Osteoblast (primary cell): ENCODE measurements at regions not wholly inside any gene's neighbourhood (a gene's known extent, or its start where the extent isn't known, plus 50 kb on each side); places are given as distances from the start of the nearest gene placed in this dataset.

Experiments
- DNase-seq: peaks from one replicate; pipeline ENCODE4 v3.0.0; 2011; ENCODE audit warnings: low spot score, mixed read lengths; ENCODE audit not compliant: insufficient read length; ENCODE audit errors: missing footprints
- H2AFZ ChIP-seq: 2 replicates; pipeline ENCODE4 v1.6.0; 2011; ENCODE audit warnings: mild to moderate bottlenecking, low read length
- H3K27ac ChIP-seq: 2 replicates; pipeline ENCODE4 v1.5.1; 2011; ENCODE audit warnings: mild to moderate bottlenecking, low read depth, low read length, moderate library complexity
- H3K27me3 ChIP-seq: 2 replicates; pipeline ENCODE4 v1.6.0; 2012; ENCODE audit warnings: mild to moderate bottlenecking, control low read depth, inconsistent platforms, low read length, moderate library complexity; ENCODE audit not compliant: insufficient read depth
- H3K36me3 ChIP-seq: 2 replicates; pipeline ENCODE4 v1.5.1; 2011; ENCODE audit warnings: mild to moderate bottlenecking, low read length, control low read depth, moderate library complexity; ENCODE audit not compliant: insufficient read depth
- H3K4me1 ChIP-seq: 2 replicates; pipeline ENCODE4 v1.5.1; 2011; ENCODE audit warnings: mild to moderate bottlenecking, low read length, control low read depth, moderate library complexity; ENCODE audit not compliant: insufficient read depth
- H3K4me2 ChIP-seq: 2 replicates; pipeline ENCODE4 v1.6.0; 2011; ENCODE audit warnings: mild to moderate bottlenecking, low read length; ENCODE audit not compliant: insufficient read depth
- H3K4me3 ChIP-seq: fragments of 200-600 bp; sonication (generic); 3 replicates; pipeline ENCODE4 v1.5.1; 2012; ENCODE audit warnings: mild to moderate bottlenecking, low read length, inconsistent platforms; ENCODE audit not compliant: insufficient read depth
- H3K79me2 ChIP-seq: 2 replicates; pipeline ENCODE4 v1.6.0; 2012; ENCODE audit warnings: mild to moderate bottlenecking, low read length, control low read depth, inconsistent platforms; ENCODE audit not compliant: insufficient read depth
- H3K9me3 ChIP-seq: 2 replicates; pipeline ENCODE4 v1.5.1; 2011; ENCODE audit warnings: low read depth, low read length, control low read depth
- H4K20me1 ChIP-seq: 2 replicates; pipeline ENCODE4 v1.6.0; 2012; ENCODE audit warnings: mild to moderate bottlenecking, low read length, control low read depth; ENCODE audit not compliant: insufficient read depth
- CTCF ChIP-seq: IDR thresholded peaks from 2 replicates; pipeline ENCODE4 v1.5.1; 2011; ENCODE audit warnings: mild to moderate bottlenecking, low read depth, low read length, moderate library complexity; ENCODE audit errors: extremely low read depth

- no peaks in the 10 kb centered on the region for H3K36me3 ChIP-seq
- DNase-seq = no peak
- no peaks in the 10 kb centered on the region for H3K79me2 ChIP-seq
- H2AFZ ChIP-seq = no peak overlapping the region
- H3K27me3 ChIP-seq = no peaks in the 10 kb centered on the region
- H3K4me3 ChIP-seq = no peak overlapping the region
- no peak for TF ChIP-seq CTCF
- no peak overlapping the region for H3K4me2 ChIP-seq
- H3K4me1 ChIP-seq = no peaks in the 10 kb centered on the region
- no peaks in the 10 kb centered on the region for H4K20me1 ChIP-seq
- no peak overlapping the region for H3K27ac ChIP-seq
- H3K9me3 ChIP-seq = no peaks in the 10 kb centered on the region
Observed at GRCh38 chr16:54554581-54554980, 268.0 kb upstream of the IRX3 start.

- no peak overlapping the region for H3K4me2 ChIP-seq
- TF ChIP-seq CTCF = no peak
- H3K27me3 ChIP-seq = peaks cover 12% of the 10 kb centered on the region
Observed at GRCh38 chr16:54548281-54548680, 261.7 kb upstream of the IRX3 start.

GRCh38 chr16:54547052-54547451, 260.5 kb upstream of the IRX3 start:
- no peaks in the 10 kb centered on the region for H3K4me1 ChIP-seq
- H2AFZ ChIP-seq = no peak overlapping the region

More at GRCh38 chr16:54548281-54548680, 261.7 kb upstream of the IRX3 start:
- Histone ChIP-seq H4K20me1 (no peaks in the 10 kb centered on the region), H3K27ac (no peak overlapping the region), H3K79me2 (no peaks in the 10 kb centered on the region), H3K36me3 (no peaks in the 10 kb centered on the region), H3K4me3 (no peak overlapping the region), H2AFZ (no peak overlapping the region), H3K4me1 (no peaks in the 10 kb centered on the region), H3K9me3 (no peaks in the 10 kb centered on the region)
- no peak for DNase-seq

GRCh38 chr16:54546521-54546920, 259.9 kb upstream of the IRX3 start:
- Histone ChIP-seq H3K4me2 (peak overlapping the region; percentile 48), H4K20me1 (no peaks in the 10 kb centered on the region), H3K79me2 (no peaks in the 10 kb centered on the region), H3K27me3 (peaks cover 12% of the 10 kb centered on the region), H3K4me1 (no peaks in the 10 kb centered on the region), H2AFZ (peak overlapping the region; percentile 18), H3K9me3 (no peaks in the 10 kb centered on the region), H3K4me3 (no peak overlapping the region), H3K27ac (no peak overlapping the region), H3K36me3 (no peaks in the 10 kb centered on the region)
- no peak for TF ChIP-seq CTCF
- DNase-seq = peak; percentile 48

More at GRCh38 chr16:54547052-54547451, 260.5 kb upstream of the IRX3 start:
- Histone ChIP-seq H3K36me3 (no peaks in the 10 kb centered on the region), H3K79me2 (no peaks in the 10 kb centered on the region), H3K27ac (no peak overlapping the region), H3K4me2 (no peak overlapping the region), H4K20me1 (no peaks in the 10 kb centered on the region), H3K27me3 (peaks cover 12% of the 10 kb centered on the region), H3K9me3 (no peaks in the 10 kb centered on the region), H3K4me3 (no peak overlapping the region)
- no peak for DNase-seq
- TF ChIP-seq CTCF = no peak
